AG10803 (cell line): ENCODE measurements at regions not wholly inside any gene's neighbourhood (a gene's known extent, or its start where the extent isn't known, plus 50 kb on each side); places are given as distances from the start of the nearest gene placed in this dataset.
"Not testable (repeated sequence)": the region's sequence is repeated elsewhere in the genome, so short reads cannot be mapped to it uniquely, and the experiment has no call there.

Source experiments
- DNase-seq: peaks from one replicate; pipeline ENCODE4 v3.0.0; 2010; ENCODE audit warnings: low read depth
- H3K4me3 ChIP-seq: 2 replicates; pipeline ENCODE4 v1.5.1; 2011; ENCODE audit warnings: mild to moderate bottlenecking, low read length, control low read depth
- TF ChIP-seq, protein P1 (sequence below): conservative IDR thresholded peaks from 2 replicates; pipeline ENCODE4 v1.5.1; 2011; ENCODE audit warnings: mild to moderate bottlenecking, low read length, control low read depth, inconsistent platforms

GRCh38 chr7:68400783-68401182 lies 1197.5 kb upstream of the AUTS2 start:
- TF ChIP-seq, protein P1, sequence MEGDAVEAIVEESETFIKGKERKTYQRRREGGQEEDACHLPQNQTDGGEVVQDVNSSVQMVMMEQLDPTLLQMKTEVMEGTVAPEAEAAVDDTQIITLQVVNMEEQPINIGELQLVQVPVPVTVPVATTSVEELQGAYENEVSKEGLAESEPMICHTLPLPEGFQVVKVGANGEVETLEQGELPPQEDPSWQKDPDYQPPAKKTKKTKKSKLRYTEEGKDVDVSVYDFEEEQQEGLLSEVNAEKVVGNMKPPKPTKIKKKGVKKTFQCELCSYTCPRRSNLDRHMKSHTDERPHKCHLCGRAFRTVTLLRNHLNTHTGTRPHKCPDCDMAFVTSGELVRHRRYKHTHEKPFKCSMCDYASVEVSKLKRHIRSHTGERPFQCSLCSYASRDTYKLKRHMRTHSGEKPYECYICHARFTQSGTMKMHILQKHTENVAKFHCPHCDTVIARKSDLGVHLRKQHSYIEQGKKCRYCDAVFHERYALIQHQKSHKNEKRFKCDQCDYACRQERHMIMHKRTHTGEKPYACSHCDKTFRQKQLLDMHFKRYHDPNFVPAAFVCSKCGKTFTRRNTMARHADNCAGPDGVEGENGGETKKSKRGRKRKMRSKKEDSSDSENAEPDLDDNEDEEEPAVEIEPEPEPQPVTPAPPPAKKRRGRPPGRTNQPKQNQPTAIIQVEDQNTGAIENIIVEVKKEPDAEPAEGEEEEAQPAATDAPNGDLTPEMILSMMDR, result no peak
- DNase-seq, result no peak
- H3K4me3 ChIP-seq, result no peak overlapping the region

DNA sequence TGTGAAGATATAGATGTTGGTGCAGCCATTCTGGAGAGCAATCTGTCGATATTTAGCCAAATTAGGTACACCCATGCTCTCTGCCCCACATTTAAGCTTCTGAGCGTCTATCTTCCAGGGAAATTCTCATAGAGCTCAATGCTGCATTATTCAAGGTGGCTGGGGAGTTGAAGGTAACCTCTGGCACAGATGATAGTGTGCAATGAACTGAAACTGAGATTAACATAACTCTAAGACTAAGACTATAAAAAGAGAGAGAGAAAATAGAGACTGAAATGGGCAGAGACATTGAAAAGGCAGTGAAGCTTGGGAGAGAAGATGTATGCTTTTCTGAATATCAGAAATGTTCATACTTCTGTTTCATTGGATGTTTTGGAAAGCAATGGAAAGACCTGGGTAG lies 1197.0 kb upstream of the AUTS2 start:
- no peak overlapping the region for H3K4me3 ChIP-seq
- TF ChIP-seq, protein P1, result no peak
- DNase-seq, result no peak

DNA sequence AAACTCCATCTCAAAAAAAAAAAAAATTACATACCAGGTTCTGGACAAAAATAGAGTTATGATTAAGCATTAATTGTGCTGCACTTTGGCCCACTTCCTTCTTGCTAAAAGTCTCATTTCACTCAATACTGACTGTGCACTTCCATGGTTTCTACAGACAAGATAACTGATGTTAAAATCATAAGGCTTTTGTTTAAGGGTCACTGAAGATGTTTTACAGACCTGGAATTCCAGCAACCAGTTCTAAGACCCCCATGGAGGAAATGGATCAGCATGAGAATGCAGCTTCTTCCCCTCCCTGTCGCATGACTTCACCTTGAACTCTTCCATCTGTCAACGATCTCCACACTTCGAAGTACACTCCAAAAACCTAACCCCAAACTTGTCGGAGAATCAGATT lies 1191.8 kb upstream of the AUTS2 start:
- DNase-seq, result no peak
- H3K4me3 ChIP-seq, result no peak overlapping the region
- TF ChIP-seq, protein P1, result no peak

DNA sequence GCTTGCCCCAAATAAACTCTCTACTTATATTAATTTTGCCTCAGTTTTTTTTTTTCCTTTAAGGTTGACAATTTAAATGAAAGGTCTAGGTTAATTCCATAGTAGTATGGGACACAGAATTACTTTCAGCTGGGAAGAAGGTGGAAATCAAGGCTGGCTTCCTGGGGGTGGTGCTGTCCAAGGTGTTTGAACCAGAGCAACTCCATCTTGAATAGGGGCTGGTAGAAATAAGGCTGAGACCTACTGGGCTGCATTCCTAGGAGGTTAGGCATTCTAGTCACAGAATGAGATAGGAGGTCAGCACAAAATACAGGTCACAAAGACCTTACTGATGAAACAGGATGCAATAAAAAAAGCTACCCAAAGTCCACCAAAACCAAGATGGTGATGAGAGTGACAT lies 1190.8 kb upstream of the AUTS2 start:
- no peak overlapping the region for H3K4me3 ChIP-seq
- DNase-seq, result no peak
- TF ChIP-seq, protein P1, result no peak

DNA sequence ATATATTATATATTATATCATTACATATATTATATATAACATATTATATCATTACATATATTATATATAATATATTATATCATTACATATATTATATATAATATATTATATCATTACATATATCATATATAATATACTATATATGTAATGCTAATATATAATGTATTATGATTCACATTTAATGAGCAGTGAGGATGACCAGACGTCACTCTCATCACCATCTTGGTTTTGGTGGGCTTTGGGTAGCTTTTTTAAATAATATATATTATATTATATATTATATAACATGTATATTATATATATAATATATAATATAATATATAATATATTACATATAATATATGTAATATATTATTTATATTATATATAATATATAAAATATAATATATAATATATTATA lies 1189.4 kb upstream of the AUTS2 start:
- H3K4me3 ChIP-seq, result no peak overlapping the region
- TF ChIP-seq, protein P1, result no peak
- DNase-seq, result no peak

GRCh38 chr7:68409851-68410250 lies 1188.4 kb upstream of the AUTS2 start:
- no peak overlapping the region for H3K4me3 ChIP-seq
- TF ChIP-seq, protein P1, result no peak
- DNase-seq, result no peak

DNA sequence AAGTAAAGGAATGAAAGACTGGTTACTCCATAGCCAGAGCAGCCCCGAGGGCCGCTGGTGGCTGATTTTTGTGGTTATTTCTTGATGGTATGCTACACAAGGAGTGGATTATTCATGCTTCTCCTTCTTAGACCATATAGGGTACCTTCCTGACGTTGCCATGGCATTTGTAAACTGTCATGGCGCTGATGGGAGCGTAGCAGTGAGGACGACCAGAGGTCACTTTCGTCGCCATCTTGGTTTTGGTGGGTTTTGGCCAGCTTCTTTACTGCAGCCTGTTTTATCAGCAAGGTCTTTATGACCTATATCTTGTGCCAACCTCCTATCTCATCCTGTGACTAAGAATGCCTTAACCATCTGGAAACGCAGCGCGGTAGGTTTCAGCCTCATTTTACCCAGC lies 1187.6 kb upstream of the AUTS2 start:
- not testable (repeated sequence) for DNase-seq, H3K4me3 ChIP-seq

DNA sequence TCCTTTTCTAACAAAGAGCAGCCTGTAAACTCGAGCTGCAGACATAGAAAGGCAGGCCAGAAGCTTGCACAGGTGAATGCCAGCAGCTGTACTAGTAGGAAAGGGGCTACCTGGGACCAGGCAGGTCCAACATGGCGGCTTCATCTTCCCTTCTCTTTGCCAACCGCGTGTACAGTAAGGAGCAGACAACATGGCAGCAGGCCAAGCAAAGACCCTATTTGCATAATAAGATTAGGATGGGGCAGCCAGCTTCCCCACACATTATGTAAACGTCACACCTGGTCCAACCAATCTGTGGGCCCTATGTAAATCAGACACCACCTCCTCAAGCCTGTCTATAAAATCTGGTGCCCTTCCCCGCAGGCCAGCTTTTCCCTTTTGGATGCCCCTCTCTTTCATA lies 1186.5 kb upstream of the AUTS2 start:
- DNase-seq, result no peak
- H3K4me3 ChIP-seq, result no peak overlapping the region
- TF ChIP-seq, protein P1, result no peak
